DND-41 (cell line): ENCODE measurements at regions not wholly inside any gene's neighbourhood (a gene's known extent, or its start where the extent isn't known, plus 50 kb on each side); places are given as distances from the start of the nearest gene placed in this dataset.

Source experiments
- CTCF ChIP-seq: IDR thresholded peaks from 2 replicates; pipeline ENCODE4 v1.5.1; 2012; ENCODE audit warnings: borderline replicate concordance, low read length, moderate library complexity, mild to moderate bottlenecking; ENCODE audit not compliant: poor library complexity, severe bottlenecking; ENCODE audit errors: extremely low read depth
- EZH2 ChIP-seq: IDR thresholded peaks from 3 replicates; pipeline ENCODE4 v1.6.1; 2012; ENCODE audit warnings: borderline replicate concordance, low read depth, mild to moderate bottlenecking, moderate library complexity, low read length, inconsistent platforms; ENCODE audit not compliant: severe bottlenecking

- TF ChIP-seq CTCF (no peak), EZH2 (no peak)
Observed at GRCh38 chr5:67696446-67696845, 499.8 kb upstream of the CD180 start.
